Subcutaneous abdominal adipose tissue (tissue), 5 donors: ENCODE measurements at regions not wholly inside any gene's neighbourhood (a gene's known extent, or its start where the extent isn't known, plus 50 kb on each side); places are given as distances from the start of the nearest gene placed in this dataset.

Experiments used
- H3K27ac ChIP-seq: one replicate; pipeline ENCODE4 v1.7.0; 2013; ENCODE audit warnings: low read depth, mild to moderate bottlenecking, inconsistent platforms, low read length, moderate library complexity
- H3K27me3 ChIP-seq, 5 donors: one replicate each; pipeline ENCODE4 v1.7.0; 2013; ENCODE audit warnings: low read length in 5 of 5, inconsistent platforms in 1 of 5; ENCODE audit not compliant: control insufficient read depth in 5 of 5, insufficient read depth in 4 of 5
- H3K36me3 ChIP-seq, 5 donors: one replicate each; pipeline ENCODE4 v1.7.0; 2013; ENCODE audit warnings: low read length in 5 of 5; ENCODE audit not compliant: control insufficient read depth in 5 of 5, insufficient read depth in 5 of 5
- H3K4me1 ChIP-seq, 5 donors: one replicate each; pipeline ENCODE4 v1.7.0; 2013; ENCODE audit warnings: low read length in 5 of 5, mild to moderate bottlenecking in 3 of 5, moderate library complexity in 1 of 5; ENCODE audit not compliant: control insufficient read depth in 5 of 5, insufficient read depth in 5 of 5
- H3K4me3 ChIP-seq, 5 donors: one replicate each; pipeline ENCODE4 v1.7.0; 2013; ENCODE audit warnings: low read length in 5 of 5, low read depth in 1 of 5
- H3K9ac ChIP-seq, 5 donors: one replicate each; pipeline ENCODE4 v1.7.0; 2013; ENCODE audit warnings: low read length in 5 of 5, mild to moderate bottlenecking in 4 of 5, moderate library complexity in 3 of 5
- H3K9me3 ChIP-seq, 5 donors: one replicate each; pipeline ENCODE4 v1.7.0; 2013; ENCODE audit warnings: low read length in 5 of 5; ENCODE audit not compliant: control insufficient read depth in 5 of 5
- donor health status: healthy.
- donor health status: healthy.
- donor health status: healthy.
- donor health status: healthy.
- donor health status: healthy.

DNA sequence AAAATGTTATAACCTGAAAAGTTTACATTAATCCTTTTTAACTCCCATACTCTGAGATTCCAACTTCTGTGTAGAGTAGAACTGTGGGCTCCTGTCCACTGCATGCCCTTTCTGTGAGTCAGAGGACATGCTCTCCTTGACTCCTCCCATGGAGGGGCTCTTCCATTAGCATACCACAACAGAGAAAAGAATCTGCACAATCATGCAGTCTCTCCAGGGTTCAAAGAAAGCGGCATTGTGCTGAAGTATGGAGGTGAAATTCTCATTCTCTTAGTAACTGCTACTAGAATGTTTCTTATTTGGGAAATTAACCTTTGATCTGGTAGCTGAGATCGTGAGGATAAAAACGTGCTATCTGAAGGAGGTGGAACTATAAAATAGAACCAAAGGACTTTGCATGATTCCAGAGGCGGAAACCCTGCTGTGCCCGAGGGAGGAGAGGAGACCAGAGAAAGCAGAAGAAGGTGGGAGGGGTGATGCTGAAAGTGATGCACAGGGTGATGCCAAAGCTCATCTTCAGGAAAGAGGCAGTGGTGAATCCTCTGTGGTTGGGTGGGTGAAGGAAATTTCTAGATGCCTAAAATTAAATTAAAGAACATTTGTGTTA is 202.2 kb upstream of the PCSK2 start:
- H3K9ac ChIP-seq: no peak overlapping the region
- no peak overlapping the region for H3K27ac ChIP-seq
- no peaks in the 10 kb centered on the region for H3K36me3 ChIP-seq
- H3K4me1 ChIP-seq: no peaks in the 10 kb centered on the region
- peaks cover 0 to 9% (median 3%) of the 10 kb centered on the region in 5 donors for H3K9me3 ChIP-seq
- no peak overlapping the region for H3K4me3 ChIP-seq
- no peaks in the 10 kb centered on the region for H3K27me3 ChIP-seq

DNA sequence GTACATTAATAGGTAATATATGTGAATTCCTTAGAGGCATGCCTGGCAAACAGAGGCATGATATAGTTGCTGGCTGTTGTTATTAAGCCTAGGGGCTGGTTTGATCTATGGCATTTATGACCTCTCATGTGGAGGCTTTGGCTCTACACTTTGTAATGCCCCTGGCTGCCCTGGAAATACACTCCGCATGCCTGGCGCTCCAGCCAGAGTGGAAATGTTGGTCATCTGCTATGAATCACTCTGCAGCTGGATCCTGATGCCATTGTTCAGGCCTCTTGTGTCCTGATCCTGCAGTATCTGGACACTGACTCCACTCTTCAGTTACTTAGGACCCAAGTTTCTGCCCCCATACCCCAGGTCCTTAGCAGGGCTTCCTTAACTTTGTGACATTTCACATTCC is 200.5 kb upstream of the PCSK2 start:
- no peak overlapping the region for H3K9ac ChIP-seq
- no peak overlapping the region for H3K27ac ChIP-seq
- no peak overlapping the region for H3K4me3 ChIP-seq
- H3K27me3 ChIP-seq: peaks cover 0 to 2% (median 0%) of the 10 kb centered on the region in 5 donors
- no peaks in the 10 kb centered on the region for H3K4me1 ChIP-seq
- no peaks in the 10 kb centered on the region for H3K36me3 ChIP-seq
- peaks cover 0 to 9% (median 3%) of the 10 kb centered on the region in 5 donors for H3K9me3 ChIP-seq

DNA sequence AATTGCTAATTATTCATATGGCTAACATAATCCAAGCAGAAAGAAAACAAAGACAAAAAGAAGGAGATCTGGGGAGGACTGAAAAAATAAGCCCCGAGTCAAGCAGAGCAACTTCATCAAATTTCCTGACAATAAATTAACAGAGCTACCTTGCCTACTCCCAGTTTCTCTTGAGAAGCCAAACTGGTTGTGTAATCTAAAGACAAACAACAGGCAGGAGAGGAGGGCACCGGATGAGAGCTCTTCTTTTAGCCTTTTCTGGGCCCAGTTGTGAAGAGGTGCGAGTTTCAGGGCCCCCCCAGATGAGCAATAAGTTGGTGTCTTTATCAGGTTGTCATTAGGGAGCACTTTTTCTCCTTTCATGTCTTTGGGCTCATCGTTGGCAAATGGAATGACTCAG is 197.1 kb upstream of the PCSK2 start:
- no peaks in the 10 kb centered on the region for H3K36me3 ChIP-seq

DNA sequence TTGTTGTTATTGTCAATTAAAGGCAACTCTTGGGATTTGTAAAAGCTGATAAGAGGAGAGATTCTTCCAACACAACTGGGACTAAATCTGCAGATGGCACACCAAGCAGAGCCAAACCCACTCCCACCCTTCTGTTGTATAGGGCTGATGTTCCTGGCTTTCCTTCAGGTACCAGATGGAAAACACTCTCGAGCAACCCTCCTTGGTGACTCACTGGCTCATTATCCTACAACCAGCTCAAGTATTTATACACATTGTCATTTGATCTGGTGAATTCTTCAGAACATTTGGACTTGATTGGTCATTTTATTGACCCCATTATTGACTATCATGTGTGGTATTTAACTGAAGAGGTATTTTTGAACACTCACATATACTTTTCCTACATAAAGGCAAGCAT is 190.3 kb upstream of the PCSK2 start:
- H3K36me3 ChIP-seq: no peaks in the 10 kb centered on the region
- H3K4me3 ChIP-seq: no peak overlapping the region
- H3K9me3 ChIP-seq: no peaks in the 10 kb centered on the region
- no peaks in the 10 kb centered on the region for H3K27me3 ChIP-seq
- H3K4me1 ChIP-seq: no peaks in the 10 kb centered on the region
- no peak overlapping the region for H3K9ac ChIP-seq
- no peak overlapping the region for H3K27ac ChIP-seq

More for the DNA sequence above, 197.1 kb upstream of the PCSK2 start:
- H3K9ac ChIP-seq: no peak overlapping the region
- peaks cover 0 to 2% (median 0%) of the 10 kb centered on the region in 5 donors for H3K27me3 ChIP-seq
- no peak overlapping the region for H3K4me3 ChIP-seq
- no peak overlapping the region for H3K27ac ChIP-seq
- no peaks in the 10 kb centered on the region for H3K4me1 ChIP-seq
- H3K9me3 ChIP-seq: peaks cover 0 to 9% (median 3%) of the 10 kb centered on the region in 5 donors

DNA sequence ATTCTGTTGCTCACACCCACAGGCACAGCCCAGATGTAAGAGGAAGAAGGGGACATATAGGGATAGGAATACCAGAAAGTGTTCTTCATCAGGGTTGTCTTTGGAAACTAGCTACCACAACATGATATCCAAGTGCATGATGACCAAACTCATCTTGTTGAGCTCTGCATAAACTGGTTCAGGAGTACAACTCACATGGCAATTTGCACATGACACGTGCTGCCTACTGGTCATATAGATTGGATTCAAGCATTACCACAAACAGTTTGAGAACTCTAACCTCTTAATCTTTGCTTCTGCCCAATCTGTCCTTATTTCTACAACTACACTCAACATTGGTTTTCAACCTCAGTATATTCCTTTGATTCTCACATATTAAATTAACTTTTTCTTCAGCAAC is 184.7 kb upstream of the PCSK2 start:
- no peaks in the 10 kb centered on the region for H3K27me3 ChIP-seq
- no peak overlapping the region for H3K9ac ChIP-seq
- H3K9me3 ChIP-seq: no peaks in the 10 kb centered on the region
- H3K27ac ChIP-seq: no peak overlapping the region
- no peaks in the 10 kb centered on the region for H3K36me3 ChIP-seq
- no peaks in the 10 kb centered on the region for H3K4me1 ChIP-seq
- H3K4me3 ChIP-seq: no peak overlapping the region

DNA sequence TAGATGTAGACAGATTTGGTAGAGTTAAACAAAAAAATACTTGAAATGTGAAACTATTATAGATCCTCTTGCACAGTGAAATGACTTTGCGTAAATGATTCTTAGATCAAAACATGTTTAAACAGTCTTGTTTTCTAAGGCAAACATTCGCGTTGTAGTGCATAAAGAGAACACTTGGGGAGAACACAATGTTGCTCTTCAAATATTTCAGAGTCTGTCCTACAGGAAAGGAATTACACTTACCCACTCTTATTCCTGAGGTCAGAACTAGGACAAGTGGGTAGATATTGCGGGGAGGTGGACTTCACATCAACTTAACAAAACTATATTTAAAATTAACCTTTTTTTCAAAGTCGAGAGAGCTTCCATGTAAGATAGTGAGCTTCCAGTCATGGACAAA is 183.5 kb upstream of the PCSK2 start:
- Histone ChIP-seq H3K27me3 (no peaks in the 10 kb centered on the region), H3K9me3 (no peaks in the 10 kb centered on the region), H3K4me3 (no peak overlapping the region), H3K9ac (no peak overlapping the region), H3K27ac (no peak overlapping the region), H3K4me1 (no peaks in the 10 kb centered on the region), H3K36me3 (no peaks in the 10 kb centered on the region)

DNA sequence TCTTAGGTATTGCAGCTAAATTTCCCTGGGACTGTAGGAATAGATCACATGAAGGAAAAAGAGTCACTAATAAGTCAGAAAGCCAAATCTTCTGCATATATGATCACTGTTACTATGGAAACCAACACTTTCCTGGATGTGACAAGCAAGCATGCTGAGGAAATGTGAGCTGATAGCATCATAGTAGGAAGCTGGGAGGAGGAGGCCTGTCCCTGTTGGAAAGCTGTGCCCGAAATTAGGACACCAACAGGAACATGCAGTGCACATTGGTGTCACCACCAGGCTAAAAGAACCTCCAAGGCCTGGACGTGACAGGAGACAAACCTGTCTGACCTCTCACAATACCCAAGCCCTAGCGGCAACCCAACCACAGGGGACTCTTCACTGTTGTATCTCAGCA is 181.9 kb upstream of the PCSK2 start:
- H3K9ac ChIP-seq: no peak overlapping the region
- no peak overlapping the region for H3K27ac ChIP-seq
- H3K4me1 ChIP-seq: no peaks in the 10 kb centered on the region

DNA sequence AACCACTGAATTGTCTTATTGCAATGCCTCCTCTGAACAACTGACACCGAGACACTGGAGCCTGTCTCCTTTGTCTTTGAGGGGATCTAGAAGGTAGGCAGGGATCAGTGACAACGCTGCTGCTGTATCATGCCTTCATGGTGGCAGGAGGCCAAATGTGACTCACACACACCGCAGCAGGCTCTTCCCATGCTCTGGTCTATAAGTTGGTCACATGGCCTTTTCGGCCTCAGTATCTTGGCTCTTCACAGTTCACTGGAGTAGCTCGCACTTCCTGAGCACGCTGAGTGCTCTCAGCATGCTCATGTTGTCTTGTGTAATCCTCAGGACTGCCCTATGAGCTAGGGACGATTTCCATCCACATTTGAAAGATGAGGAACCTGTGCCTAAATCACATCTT is 167.4 kb upstream of the PCSK2 start:
- Histone ChIP-seq H3K9me3 (peaks cover 9 to 37% (median 18%) of the 10 kb centered on the region in 5 donors), H3K27me3 (no peaks in the 10 kb centered on the region), H3K9ac (no peak overlapping the region), H3K4me3 (no peak overlapping the region), H3K36me3 (no peaks in the 10 kb centered on the region), H3K27ac (no peak overlapping the region), H3K4me1 (no peaks in the 10 kb centered on the region)

More for the DNA sequence above, 181.9 kb upstream of the PCSK2 start:
- no peaks in the 10 kb centered on the region for H3K36me3 ChIP-seq
- no peak overlapping the region for H3K4me3 ChIP-seq
- H3K9me3 ChIP-seq: no peaks in the 10 kb centered on the region
- no peaks in the 10 kb centered on the region for H3K27me3 ChIP-seq

DNA sequence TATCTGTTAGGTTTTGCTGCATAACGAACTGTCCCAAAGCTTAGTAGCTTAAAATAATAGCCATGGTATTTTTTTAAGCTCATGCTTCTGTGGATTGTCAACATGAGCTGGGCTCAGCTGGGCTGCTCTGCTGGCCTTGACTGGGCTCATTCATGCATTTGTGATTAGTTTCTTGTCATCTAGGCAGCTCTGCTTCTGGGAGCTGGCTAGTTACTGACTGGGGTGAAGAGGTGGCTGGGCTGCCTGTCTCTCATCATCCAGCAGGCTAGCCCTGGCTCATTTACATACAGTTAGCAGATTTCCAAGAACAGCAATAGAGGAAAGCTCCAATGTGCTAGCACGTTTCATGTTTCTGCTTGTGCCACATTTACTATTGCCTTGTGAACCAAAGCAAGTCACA is 165.1 kb upstream of the PCSK2 start:
- Histone ChIP-seq H3K36me3 (no peaks in the 10 kb centered on the region), H3K27ac (no peak overlapping the region), H3K4me3 (no peak overlapping the region), H3K9ac (no peak overlapping the region), H3K27me3 (no peaks in the 10 kb centered on the region), H3K4me1 (no peaks in the 10 kb centered on the region), H3K9me3 (peaks cover 9 to 28% (median 17%) of the 10 kb centered on the region in 5 donors)

DNA sequence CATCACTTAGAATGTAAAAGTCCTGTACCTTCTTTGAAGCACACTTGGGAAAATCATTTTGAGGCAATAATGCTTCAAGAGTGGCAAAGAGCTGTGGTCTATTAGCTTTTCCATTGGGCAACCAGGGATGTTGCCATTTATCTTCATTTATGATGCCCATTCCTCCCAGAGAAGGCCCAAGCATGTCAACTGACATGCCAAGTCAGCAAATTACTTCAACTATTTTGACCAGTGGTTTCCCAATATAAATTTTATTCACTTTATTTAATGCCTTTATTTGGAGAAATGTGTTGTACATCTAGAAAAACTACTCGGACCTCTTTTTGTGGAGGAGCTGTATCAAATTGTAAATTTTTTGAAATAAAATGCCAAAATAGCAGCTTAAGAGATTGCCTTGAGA is 164.1 kb upstream of the PCSK2 start:
- H3K36me3 ChIP-seq: no peaks in the 10 kb centered on the region
- no peak overlapping the region for H3K4me3 ChIP-seq
- peaks cover 2 to 19% (median 8%) of the 10 kb centered on the region in 5 donors for H3K9me3 ChIP-seq
- no peak overlapping the region for H3K27ac ChIP-seq
- H3K27me3 ChIP-seq: no peaks in the 10 kb centered on the region
- no peaks in the 10 kb centered on the region for H3K4me1 ChIP-seq
- no peak overlapping the region for H3K9ac ChIP-seq
